H1 (cell line): ENCODE measurements at regions not wholly inside any gene's neighbourhood (a gene's known extent, or its start where the extent isn't known, plus 50 kb on each side); places are given as distances from the start of the nearest gene placed in this dataset.

Experiments
- CTCF ChIA-PET: fragments of 300-600 bp; sonication (Branson Sonifier 250); formaldehyde crosslinking; loops from one replicate; lab custom pipeline; 2021; ENCODE audit not compliant: partially characterized antibody; lab: Charles Lee
- POLR2A ChIA-PET: fragments of 300-600 bp; sonication (Branson Sonifier 250); formaldehyde crosslinking; loops from one replicate; lab custom pipeline; 2021; ENCODE audit warnings: inconsistent platforms; ENCODE audit not compliant: partially characterized antibody; lab: Charles Lee
- DNase-seq, 2 experiments: peaks; one replicate each; pipeline versions ENCODE4 v3.0.0 to v3.0.0-alpha.2; 2010 to 2022; ENCODE audit warnings: low spot score in 2 of 2, low read depth in 1 of 2, mixed read lengths in 1 of 2
- FAIRE-seq: peaks from 2 replicates; lab custom pipeline; 2011; peaks lifted over from hg19 to GRCh38; lab: Jason Lieb, UNC
- H2AFZ ChIP-seq: 2 replicates; pipeline ENCODE4 v1.8.1; 2012; ENCODE audit warnings: low read length, inconsistent platforms
- H2AK5ac ChIP-seq: 2 replicates; pipeline ENCODE4 v1.6.1; 2013; ENCODE audit warnings: low read depth, low read length
- H2BK120ac ChIP-seq: replicated peaks from 2 replicates; pipeline ENCODE3; 2013; ENCODE audit warnings: low read depth, low read length, inconsistent platforms
- H2BK12ac ChIP-seq: 2 replicates; pipeline ENCODE4 v1.6.1; 2013; ENCODE audit warnings: low read depth, low read length
- H2BK15ac ChIP-seq: 2 replicates; pipeline ENCODE4 v1.6.1; 2013; ENCODE audit warnings: low read length
- H2BK20ac ChIP-seq: 2 replicates; pipeline ENCODE4 v1.6.1; 2013; ENCODE audit warnings: low read length
- H2BK5ac ChIP-seq: 2 replicates; pipeline ENCODE4 v1.6.1; 2013; ENCODE audit warnings: low read depth, low read length
- H3K14ac ChIP-seq: 2 replicates; pipeline ENCODE4 v1.6.1; 2013; ENCODE audit warnings: inconsistent platforms; ENCODE audit not compliant: insufficient read length
- H3K18ac ChIP-seq: 2 replicates; pipeline ENCODE4 v1.6.1; 2013; ENCODE audit warnings: low read length; ENCODE audit errors: extremely low read depth
- H3K23ac ChIP-seq: 2 replicates; pipeline ENCODE4 v1.6.1; 2013; ENCODE audit warnings: inconsistent platforms; ENCODE audit not compliant: insufficient read length
- H3K23me2 ChIP-seq: 2 replicates; pipeline ENCODE4 v1.6.1; 2013; ENCODE audit warnings: low read depth, low read length
- H3K27ac ChIP-seq: 2 replicates; pipeline ENCODE4 v1.6.1; 2011; ENCODE audit warnings: low read depth, low read length, inconsistent platforms
- H3K27me3 ChIP-seq, 4 experiments: replicated peaks in 1 of 4; 1 replicate in 1 of 4; 2 replicates in 3 of 4; pipeline versions ENCODE4 v1.6.1 to v1.8.1; 2011 to 2013; ENCODE audit warnings: low read length in 3 of 4, mild to moderate bottlenecking in 3 of 4, inconsistent platforms in 2 of 4, mixed read lengths in 2 of 4, moderate library complexity in 1 of 4; ENCODE audit not compliant: control insufficient read depth in 3 of 4, insufficient read depth in 3 of 4; ENCODE audit errors: extremely low read depth in 1 of 4
- H3K36me3 ChIP-seq, 4 experiments: 2 replicates each; pipeline versions ENCODE4 v1.6.1 to v1.8.1; 2011 to 2013; ENCODE audit warnings: mild to moderate bottlenecking in 4 of 4, low read length in 3 of 4, moderate library complexity in 2 of 4, control low read depth in 1 of 4, inconsistent platforms in 1 of 4; ENCODE audit not compliant: insufficient read depth in 4 of 4, control insufficient read depth in 2 of 4
- H3K4ac ChIP-seq: replicated peaks from 2 replicates; pipeline ENCODE3; 2013; ENCODE audit warnings: low read length, low read depth, mixed read lengths, inconsistent platforms; ENCODE audit not compliant: insufficient read length
- H3K4me1 ChIP-seq, 4 experiments: replicated peaks in 1 of 4; 1 replicate in 1 of 4; 2 replicates in 3 of 4; pipeline versions ENCODE4 v1.6.1 to v1.8.1; 2011 to 2013; ENCODE audit warnings: low read length in 3 of 4, inconsistent platforms in 2 of 4, mixed read lengths in 1 of 4; ENCODE audit not compliant: insufficient read depth in 4 of 4, control insufficient read depth in 3 of 4
- H3K4me2 ChIP-seq, 2 experiments: 2 replicates each; pipeline versions ENCODE4 v1.6.1 to v1.8.1; 2011 to 2013; ENCODE audit warnings: low read depth in 2 of 2, low read length in 2 of 2, control low read depth in 1 of 2, inconsistent platforms in 1 of 2, mild to moderate bottlenecking in 1 of 2; ENCODE audit not compliant: insufficient read depth in 1 of 2
- H3K4me3 ChIP-seq, 4 experiments: fragments of 200-600, 300-600 bp in 1 of 4; sonication (generic), shearing (Covaris generic), sonication (Bioruptor Twin) in 1 of 4; 2 replicates each; pipeline versions ENCODE4 v1.5.1 to v1.8.1; 2011 to 2016; ENCODE audit warnings: low read length in 4 of 4, low read depth in 3 of 4, control low read depth in 2 of 4, inconsistent platforms in 2 of 4, mild to moderate bottlenecking in 2 of 4, mixed read lengths in 1 of 4, moderate library complexity in 1 of 4; ENCODE audit not compliant: insufficient read depth in 2 of 4; ENCODE audit errors: extremely low read depth in 1 of 4
- H3K56ac ChIP-seq: replicated peaks from 2 replicates; pipeline ENCODE3; 2013; ENCODE audit warnings: low read depth, mild to moderate bottlenecking, mixed read lengths, low read length, inconsistent platforms; ENCODE audit not compliant: insufficient read length
- H3K79me1 ChIP-seq: 2 replicates; pipeline ENCODE4 v1.6.1; 2013; ENCODE audit warnings: low read depth, low read length, control low read depth
- H3K79me2 ChIP-seq, 2 experiments: 2 replicates each; pipeline versions ENCODE4 v1.6.1 to v1.8.1; 2012 to 2013; ENCODE audit warnings: low read length in 2 of 2, mild to moderate bottlenecking in 2 of 2, inconsistent platforms in 1 of 2; ENCODE audit not compliant: insufficient read depth in 2 of 2, control insufficient read depth in 1 of 2
- H3K9ac ChIP-seq, 4 experiments: replicated peaks in 1 of 4; 1 replicate in 1 of 4; 2 replicates in 3 of 4; pipeline versions ENCODE4 v1.6.1 to v1.8.1; 2011 to 2013; ENCODE audit warnings: low read depth in 3 of 4, low read length in 3 of 4, control low read depth in 2 of 4, mild to moderate bottlenecking in 2 of 4, moderate library complexity in 2 of 4, inconsistent platforms in 1 of 4; ENCODE audit errors: extremely low read depth in 1 of 4
- H3K9me3 ChIP-seq, 2 experiments: 2 replicates each; pipeline versions ENCODE4 v1.6.1 to v1.8.1; 2012 to 2013; ENCODE audit warnings: mild to moderate bottlenecking in 2 of 2, moderate library complexity in 2 of 2, control low read depth in 1 of 2, inconsistent platforms in 1 of 2, low read depth in 1 of 2, low read length in 1 of 2, mixed read lengths in 1 of 2; ENCODE audit not compliant: insufficient read depth in 2 of 2
- H4K20me1 ChIP-seq, 2 experiments: replicated peaks in 1 of 2; 2 replicates each; pipeline versions ENCODE3 to v1.8.1; 2011 to 2013; ENCODE audit warnings: inconsistent platforms in 2 of 2, low read length in 2 of 2, mild to moderate bottlenecking in 1 of 2; ENCODE audit not compliant: insufficient read depth in 2 of 2, control insufficient read depth in 1 of 2
- H4K5ac ChIP-seq: 2 replicates; pipeline ENCODE4 v1.6.1; 2013; ENCODE audit warnings: low read length, low read depth, mixed read lengths, inconsistent platforms; ENCODE audit not compliant: insufficient read length
- H4K8ac ChIP-seq: 2 replicates; pipeline ENCODE4 v1.8.0; 2013; ENCODE audit warnings: mild to moderate bottlenecking, moderate library complexity, low read length, inconsistent platforms; ENCODE audit not compliant: insufficient read depth; ENCODE audit errors: extremely low read depth
- H4K91ac ChIP-seq: replicated peaks from 2 replicates; pipeline ENCODE3; 2013; ENCODE audit warnings: low read length, mixed read lengths, inconsistent platforms; ENCODE audit not compliant: insufficient read length
- ATF2 ChIP-seq: IDR thresholded peaks from 2 replicates; pipeline ENCODE4 v1.6.1; 2012; ENCODE audit warnings: low read length, inconsistent platforms
- CBX8 ChIP-seq: fragments of 300-800, 300-1000 bp; sonication (generic); IDR thresholded peaks from 2 replicates; pipeline ENCODE4 v1.7.1; 2016; ENCODE audit warnings: low read depth, low read length, borderline replicate concordance
- CEBPB ChIP-seq: IDR thresholded peaks from 2 replicates; pipeline ENCODE4 v1.6.1; 2012; ENCODE audit warnings: low read depth, low read length
- CTCF ChIP-seq, 3 experiments: IDR thresholded peaks; 1 replicate in 2 of 3; 2 replicates in 1 of 3; pipeline versions ENCODE4 v1.5.1 to v1.6.1; 2011; ENCODE audit warnings: low read length in 3 of 3, mild to moderate bottlenecking in 3 of 3, inconsistent platforms in 2 of 3, low read depth in 1 of 3, moderate library complexity in 1 of 3; ENCODE audit not compliant: insufficient read depth in 1 of 3; ENCODE audit errors: control extremely low read depth in 1 of 3
- E2F6 ChIP-seq: IDR thresholded peaks from 2 replicates; pipeline ENCODE4 v1.6.1; 2012; ENCODE audit warnings: inconsistent platforms
- PHF8 ChIP-seq: fragments of 200-600 bp; sonication (generic); conservative IDR thresholded peaks from 2 replicates; pipeline ENCODE4 v1.7.1; 2012; ENCODE audit warnings: low read depth, mild to moderate bottlenecking, inconsistent platforms, low read length, moderate library complexity
- SAP30 ChIP-seq: fragments of 300-600 bp; sonication (generic); IDR thresholded peaks from 2 replicates; pipeline ENCODE4 v1.7.1; 2012; ENCODE audit warnings: low read length, moderate library complexity, mild to moderate bottlenecking, inconsistent platforms; ENCODE audit not compliant: insufficient read depth, insufficient replicate concordance
- SIX5 ChIP-seq: IDR thresholded peaks from 2 replicates; pipeline ENCODE4 v1.6.1; 2011; ENCODE audit warnings: mild to moderate bottlenecking, low read depth, low read length
- TAF1 ChIP-seq: IDR thresholded peaks from 2 replicates; pipeline ENCODE4 v1.6.1; 2011; ENCODE audit warnings: mild to moderate bottlenecking, low read depth, low read length
- TEAD4 ChIP-seq: IDR thresholded peaks from 2 replicates; pipeline ENCODE4 v1.6.1; 2012; ENCODE audit warnings: low read depth, low read length, inconsistent platforms, mixed read lengths
- WGBS, 2 experiments: shearing (Covaris generic) in 1 of 2; methylation state at CpG; one replicate each; pipeline versions ENCODE4 v1.1.6 to v1.1.7; 2013 to 2015; ENCODE audit warnings: low lambda C conversion rate in 2 of 2, mixed read lengths in 2 of 2, inconsistent platforms in 1 of 2, low coverage in 1 of 2, missing lambda C conversion rate in 1 of 2; ENCODE audit not compliant: insufficient replicate concordance in 2 of 2, insufficient coverage in 1 of 2, insufficient read length in 1 of 2; ENCODE audit errors: extremely low coverage in 1 of 2, missing lambda C conversion rate in 1 of 2; 5-methylcytosine and 5-hydroxymethylcytosine counted together

GRCh38 chr10:91743465-91743864 is 54.8 kb upstream of the TNKS2 start:
- POLR2A ChIA-PET, result no interaction called here
- WGBS, 2 experiments, result 86% methylated on average over 1 of the region's 1 CpG; no CpG with 5 or more reads in 1 of the 2 experiments
- no peak overlapping the region for H2BK12ac ChIP-seq
- TF ChIP-seq TAF1 (no peak), CEBPB (no peak), SAP30 (no peak), TEAD4 (no peak), ATF2 (no peak), CTCF (IDR thresholded peaks at IDR 0.05; ENCODE audit: control extremely low read depth in 1 of 3, insufficient read depth in 1 of 3, low read depth in 1 of 3, low read length in 3 of 3) (no peak), SIX5 (no peak), PHF8 (no peak), E2F6 (no peak), CBX8 (no peak)

More at GRCh38 chr10:91743465-91743864, 54.8 kb upstream of the TNKS2 start:
- Histone ChIP-seq H3K79me2 (no peaks in the 10 kb centered on the region), H3K27me3 (no peaks in the 10 kb centered on the region), H4K20me1 (no peaks in the 10 kb centered on the region), H3K14ac (no peak overlapping the region), H3K9me3 (no peaks in the 10 kb centered on the region), H4K91ac (no peak overlapping the region), H3K4me3 (no peak overlapping the region), H3K79me1 (no peaks in the 10 kb centered on the region), H4K5ac (no peak overlapping the region), H2BK120ac (no peak overlapping the region), H2BK20ac (no peak overlapping the region), H3K9ac (no peak overlapping the region), H2BK5ac (no peak overlapping the region), H2BK15ac (no peak overlapping the region), H3K56ac (no peak overlapping the region), H3K23me2 (no peaks in the 10 kb centered on the region), H2AFZ (no peak overlapping the region), H3K23ac (no peak overlapping the region), H3K27ac (no peak overlapping the region), H2AK5ac (no peak overlapping the region), H3K18ac (no peak overlapping the region), H3K4me1 (peaks cover 0 to 4% (median 1%) of the 10 kb centered on the region in 4 experiments; a peak in 1 of 7 replicates), H3K4me2 (no peak overlapping the region), H3K36me3 (no peaks in the 10 kb centered on the region), H4K8ac (no peak overlapping the region), H3K4ac (no peak overlapping the region)
- CTCF ChIA-PET, result interaction anchor here (0.9 to 2.3 kb wide), 7 partner anchors 11 to 445 kb away, joined by 3 to 15 read pairs (median 5); no protein-coding TSS in a partner anchor
- FAIRE-seq (no peak), DNase-seq (no peak)
